ENCODE measurements at regions not wholly inside any gene's neighbourhood (a gene's known extent, or its start where the extent isn't known, plus 50 kb on each side); places are given as distances from the start of the nearest gene placed in this dataset.

DNA sequence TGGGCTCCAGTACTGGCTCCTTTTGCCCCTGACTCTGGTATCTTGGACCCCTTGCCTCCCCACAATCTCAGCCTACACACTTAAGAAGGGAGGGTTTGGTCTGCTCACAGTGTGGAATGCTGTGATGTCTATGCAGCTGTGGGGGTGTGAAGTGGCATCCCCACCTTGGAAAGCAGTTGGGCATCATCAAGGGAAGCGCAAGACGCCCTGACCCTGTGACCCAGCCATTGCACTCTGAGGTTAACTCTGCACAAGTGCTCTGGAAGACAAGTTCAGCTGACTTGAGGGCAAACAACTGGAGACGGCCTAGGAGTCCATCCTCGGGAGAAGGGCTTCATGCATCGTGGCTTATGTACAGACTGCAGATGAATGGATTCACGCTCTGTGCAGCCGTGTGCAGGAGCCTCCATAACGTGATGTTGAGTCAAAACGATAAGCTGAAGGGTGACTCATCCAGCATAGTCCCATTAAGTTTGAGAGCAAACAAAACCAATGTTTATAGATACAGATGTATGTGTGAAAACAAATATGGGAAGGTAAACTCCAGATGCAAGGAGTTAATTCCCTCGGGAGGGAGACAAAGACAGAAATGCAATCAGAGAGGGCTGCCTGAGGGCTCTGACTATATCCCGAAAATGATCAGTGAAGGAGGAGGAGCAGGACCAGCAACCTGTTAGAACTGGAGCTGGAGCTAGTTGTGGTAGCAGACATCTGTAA is 86.8 kb downstream of the LSM3 start:
- DNase-seq, result no peak
- WGBS, 2 experiments (ENCODE audit: insufficient coverage in 1 of 2, insufficient read length in 1 of 2), result 89 to 93% methylated on average over 11 of the region's 11 CpGs
- Mint-ChIP-seq H3K9me3 (peaks cover 8% of the 10 kb centered on the region), H3K27me3 (ENCODE audit: insufficient read depth) (peaks cover 24% of the 10 kb centered on the region), H3K27ac (no peak overlapping the region), H3K36me3 (ENCODE audit: low read depth) (no peaks in the 10 kb centered on the region), H3K4me3 (no peak overlapping the region), H3K4me1 (peaks cover 7% of the 10 kb centered on the region)
- Histone ChIP-seq H3K9ac (ENCODE audit: extremely low read depth, low read length, poor library complexity, severe bottlenecking) (no peak overlapping the region), H3K36me3 (ENCODE audit: control insufficient read depth, insufficient read depth, low read length) (no peaks in the 10 kb centered on the region), H3K27ac (ENCODE audit: low read depth, low read length) (no peak overlapping the region), H3K9me3 (ENCODE audit: control insufficient read depth, low read length) (peaks cover 6% of the 10 kb centered on the region), H3K4me3 (ENCODE audit: low read length) (no peak overlapping the region), H3K4me1 (ENCODE audit: control insufficient read depth, insufficient read depth, low read length) (peaks cover 8% of the 10 kb centered on the region), H3K27me3 (ENCODE audit: control insufficient read depth, insufficient read depth, low read length, poor library complexity, severe bottlenecking) (no peaks in the 10 kb centered on the region)
- TF ChIP-seq, protein P1, sequence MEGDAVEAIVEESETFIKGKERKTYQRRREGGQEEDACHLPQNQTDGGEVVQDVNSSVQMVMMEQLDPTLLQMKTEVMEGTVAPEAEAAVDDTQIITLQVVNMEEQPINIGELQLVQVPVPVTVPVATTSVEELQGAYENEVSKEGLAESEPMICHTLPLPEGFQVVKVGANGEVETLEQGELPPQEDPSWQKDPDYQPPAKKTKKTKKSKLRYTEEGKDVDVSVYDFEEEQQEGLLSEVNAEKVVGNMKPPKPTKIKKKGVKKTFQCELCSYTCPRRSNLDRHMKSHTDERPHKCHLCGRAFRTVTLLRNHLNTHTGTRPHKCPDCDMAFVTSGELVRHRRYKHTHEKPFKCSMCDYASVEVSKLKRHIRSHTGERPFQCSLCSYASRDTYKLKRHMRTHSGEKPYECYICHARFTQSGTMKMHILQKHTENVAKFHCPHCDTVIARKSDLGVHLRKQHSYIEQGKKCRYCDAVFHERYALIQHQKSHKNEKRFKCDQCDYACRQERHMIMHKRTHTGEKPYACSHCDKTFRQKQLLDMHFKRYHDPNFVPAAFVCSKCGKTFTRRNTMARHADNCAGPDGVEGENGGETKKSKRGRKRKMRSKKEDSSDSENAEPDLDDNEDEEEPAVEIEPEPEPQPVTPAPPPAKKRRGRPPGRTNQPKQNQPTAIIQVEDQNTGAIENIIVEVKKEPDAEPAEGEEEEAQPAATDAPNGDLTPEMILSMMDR (conservative IDR thresholded peaks at IDR 0.05), result no peak

DNA sequence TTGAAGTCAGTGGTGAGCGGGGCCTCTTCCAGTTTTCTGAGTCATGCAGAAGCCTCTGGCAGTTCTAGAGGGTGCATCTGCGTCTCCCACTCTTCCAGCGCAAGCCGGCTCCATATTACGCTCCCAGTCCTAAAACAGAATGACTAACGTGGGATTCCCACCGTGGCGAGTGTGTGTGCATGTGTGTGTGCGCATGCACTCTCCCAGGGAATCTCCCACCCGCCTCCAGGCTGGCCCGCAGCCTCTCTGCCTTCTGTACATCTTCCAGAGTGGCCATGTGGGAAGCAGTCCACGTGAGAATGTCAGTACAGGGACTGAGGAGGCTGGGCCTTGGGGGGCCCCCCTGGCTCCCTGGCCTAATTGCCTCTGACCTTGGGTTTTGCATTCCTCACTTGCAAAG is 87.7 kb downstream of the LSM3 start:
- Histone ChIP-seq H3K4me3 (ENCODE audit: low read length) (no peak overlapping the region), H3K36me3 (ENCODE audit: control insufficient read depth, insufficient read depth, low read length) (no peaks in the 10 kb centered on the region), H3K27ac (ENCODE audit: low read depth, low read length) (no peak overlapping the region), H3K4me1 (ENCODE audit: control insufficient read depth, insufficient read depth, low read length) (peaks cover 8% of the 10 kb centered on the region), H3K9ac (ENCODE audit: extremely low read depth, low read length, poor library complexity, severe bottlenecking) (no peak overlapping the region), H3K27me3 (ENCODE audit: control insufficient read depth, insufficient read depth, low read length, poor library complexity, severe bottlenecking) (no peaks in the 10 kb centered on the region), H3K9me3 (ENCODE audit: control insufficient read depth, low read length) (peaks cover 6% of the 10 kb centered on the region)
- Mint-ChIP-seq H3K4me3 (no peak overlapping the region), H3K27me3 (ENCODE audit: insufficient read depth) (peaks cover 22% of the 10 kb centered on the region), H3K27ac (no peak overlapping the region), H3K36me3 (ENCODE audit: low read depth) (no peaks in the 10 kb centered on the region), H3K9me3 (peaks cover 8% of the 10 kb centered on the region), H3K4me1 (peaks cover 10% of the 10 kb centered on the region)
- DNase-seq, result no peak
- WGBS, 2 experiments (ENCODE audit: insufficient coverage in 1 of 2, insufficient read length in 1 of 2), result 90 to 94% methylated on average over 10 to 12 of the region's 12 CpGs
- TF ChIP-seq, protein P1 (conservative IDR thresholded peaks at IDR 0.05), result no peak

GRCh38 chr3:14267976-14268375 is 89.4 kb downstream of the LSM3 start:
- no peak overlapping the region for H3K9ac ChIP-seq (ENCODE audit: extremely low read depth, low read length, poor library complexity, severe bottlenecking)
- TF ChIP-seq, protein P1 (conservative IDR thresholded peaks at IDR 0.05), result no peak
- Mint-ChIP-seq H3K27me3 (ENCODE audit: insufficient read depth) (peaks cover 16% of the 10 kb centered on the region), H3K4me3 (no peak overlapping the region), H3K4me1 (peaks cover 22% of the 10 kb centered on the region), H3K27ac (no peak overlapping the region), H3K9me3 (peaks cover 8% of the 10 kb centered on the region), H3K36me3 (ENCODE audit: low read depth) (no peaks in the 10 kb centered on the region)
- H3K27ac ChIP-seq (ENCODE audit: low read depth, low read length), result no peak overlapping the region
- no peaks in the 10 kb centered on the region for H3K27me3 ChIP-seq (ENCODE audit: control insufficient read depth, insufficient read depth, low read length, poor library complexity, severe bottlenecking)
- no peak for DNase-seq
- H3K4me1 ChIP-seq (ENCODE audit: control insufficient read depth, insufficient read depth, low read length), result peaks cover 8% of the 10 kb centered on the region
- H3K36me3 ChIP-seq (ENCODE audit: control insufficient read depth, insufficient read depth, low read length), result no peaks in the 10 kb centered on the region
- 85 to 90% methylated on average over 3 to 5 of the region's 5 CpGs for WGBS, 2 experiments (ENCODE audit: insufficient coverage in 1 of 2, insufficient read length in 1 of 2)
- H3K9me3 ChIP-seq (ENCODE audit: control insufficient read depth, low read length), result peaks cover 6% of the 10 kb centered on the region
- no peak overlapping the region for H3K4me3 ChIP-seq (ENCODE audit: low read length)
